Kidney glomerular epithelial cell (primary cell): ENCODE measurements at regions not wholly inside any gene's neighbourhood (a gene's known extent, or its start where the extent isn't known, plus 50 kb on each side); places are given as distances from the start of the nearest gene placed in this dataset.
"Not testable (repeated sequence)": the region's sequence is repeated elsewhere in the genome, so short reads cannot be mapped to it uniquely, and the experiment has no call there.

ENCODE experiments used
- DNase-seq: peaks from one replicate; lab custom pipeline; 2025; lab: John Stamatoyannopoulos, UW

- DNase-seq: no peak
Observed at GRCh38 chr9:18036422-18037187, 437.3 kb upstream of the ADAMTSL1 start.

- no peak for DNase-seq
Observed at GRCh38 chr9:18037981-18038380, 436.0 kb upstream of the ADAMTSL1 start.

- DNase-seq: no peak
Observed at GRCh38 chr9:18040327-18040726, 433.6 kb upstream of the ADAMTSL1 start.

- no peak for DNase-seq
Observed at GRCh38 chr9:18043978-18044377, 430.0 kb upstream of the ADAMTSL1 start.

- no peak for DNase-seq
Observed at GRCh38 chr9:18045326-18045725, 428.6 kb upstream of the ADAMTSL1 start.

GRCh38 chr9:18046068-18046467, 427.9 kb upstream of the ADAMTSL1 start:
- no peak for DNase-seq

GRCh38 chr9:18051638-18052037, 422.3 kb upstream of the ADAMTSL1 start:
- DNase-seq: no peak

GRCh38 chr9:18052060-18052459, 421.9 kb upstream of the ADAMTSL1 start:
- no peak for DNase-seq

GRCh38 chr9:18056269-18056992, 417.5 kb upstream of the ADAMTSL1 start:
- no peak for DNase-seq

- no peak for DNase-seq
Observed at GRCh38 chr9:18056993-18057369, 417.0 kb upstream of the ADAMTSL1 start.

GRCh38 chr9:18058564-18059442, 415.1 kb upstream of the ADAMTSL1 start:
- no peak for DNase-seq

- no peak for DNase-seq
Observed at GRCh38 chr9:18059447-18059846, 414.5 kb upstream of the ADAMTSL1 start.

- no peak for DNase-seq
Observed at GRCh38 chr9:18060269-18060934, 413.6 kb upstream of the ADAMTSL1 start.

- no peak for DNase-seq
Observed at GRCh38 chr9:18061332-18061731, 412.6 kb upstream of the ADAMTSL1 start.

- no peak for DNase-seq
Observed at GRCh38 chr9:18061856-18062255, 412.1 kb upstream of the ADAMTSL1 start.

GRCh38 chr9:18063856-18064390, 410.0 kb upstream of the ADAMTSL1 start:
- no peak for DNase-seq

GRCh38 chr9:18066608-18067007, 407.3 kb upstream of the ADAMTSL1 start:
- DNase-seq: not testable (repeated sequence)

GRCh38 chr9:18067548-18068120, 406.3 kb upstream of the ADAMTSL1 start:
- no peak for DNase-seq

GRCh38 chr9:18068900-18069299, 405.1 kb upstream of the ADAMTSL1 start:
- DNase-seq: no peak

GRCh38 chr9:18071651-18072060, 402.3 kb upstream of the ADAMTSL1 start:
- peak; percentile 13 for DNase-seq

GRCh38 chr9:18073002-18073401, 401.0 kb upstream of the ADAMTSL1 start:
- no peak for DNase-seq
